AG04450 (cell line): ENCODE measurements at regions not wholly inside any gene's neighbourhood (a gene's known extent, or its start where the extent isn't known, plus 50 kb on each side); places are given as distances from the start of the nearest gene placed in this dataset.

Experiments used
- CTCF ChIA-PET: fragments of 300-600, 350-600 bp; formaldehyde crosslinking; extraction: SDS; loops from one replicate; lab custom pipeline; 2022; ENCODE audit warnings: antibody characterized with exemption, inconsistent platforms; lab: Charles Lee
- POLR2A ChIA-PET: fragments of 350-600 bp; formaldehyde crosslinking; extraction: SDS; loops from one replicate; lab custom pipeline; 2021; ENCODE audit warnings: antibody characterized with exemption, inconsistent platforms; lab: Yijun Ruan, JAX
- DNase-seq: peaks from one replicate; pipeline ENCODE4 v3.0.0-alpha.2; 2011; ENCODE audit warnings: low read depth, low spot score
- H3K27ac ChIP-seq: one replicate; pipeline ENCODE4 v1.5.1; 2012; ENCODE audit warnings: low read depth, low read length, control low read depth
- H3K27me3 ChIP-seq: one replicate; pipeline ENCODE4 v1.6.0; 2012; ENCODE audit warnings: low read length; ENCODE audit not compliant: control insufficient read depth, insufficient read depth
- H3K4me3 ChIP-seq: 2 replicates; pipeline ENCODE4 v1.5.1; 2011; ENCODE audit warnings: mild to moderate bottlenecking, low read depth, low read length, control low read depth
- H3K9me3 ChIP-seq: 2 replicates; pipeline ENCODE4 v1.5.1; 2012; ENCODE audit warnings: low read length; ENCODE audit not compliant: control insufficient read depth, insufficient read depth
- CTCF ChIP-seq: IDR thresholded peaks from 2 replicates; pipeline ENCODE4 v1.5.1; 2011; ENCODE audit warnings: low read depth, low read length, control low read depth, inconsistent platforms

- no peaks in the 10 kb centered on the region for H3K9me3 ChIP-seq
- ChIA-PET CTCF (interaction anchor here (0.6 kb wide), 1 partner anchor 373 kb away, joined by 3 read pairs; no protein-coding TSS in a partner anchor), POLR2A (no interaction called here)
- no peak for TF ChIP-seq CTCF
- no peaks in the 10 kb centered on the region for H3K27me3 ChIP-seq
- H3K4me3 ChIP-seq, result no peak overlapping the region
- H3K27ac ChIP-seq, result no peak overlapping the region
- no peak for DNase-seq
These were observed 887.4 kb downstream of the REEP3 start for GRCh38 chr10:64408391-64409183.

GRCh38 chr10:64409349-64409748 lies 888.1 kb downstream of the REEP3 start:
- no peak for DNase-seq
- ChIA-PET CTCF (no interaction called here), POLR2A (no interaction called here)
- TF ChIP-seq CTCF, result no peak
- H3K9me3 ChIP-seq, result no peaks in the 10 kb centered on the region
- H3K27ac ChIP-seq, result no peak overlapping the region
- H3K4me3 ChIP-seq, result no peak overlapping the region
- no peaks in the 10 kb centered on the region for H3K27me3 ChIP-seq

- no peaks in the 10 kb centered on the region for H3K27me3 ChIP-seq
- ChIA-PET CTCF (no interaction called here), POLR2A (no interaction called here)
- no peak overlapping the region for H3K27ac ChIP-seq
- no peak overlapping the region for H3K4me3 ChIP-seq
- no peak for DNase-seq
- no peaks in the 10 kb centered on the region for H3K9me3 ChIP-seq
- no peak for TF ChIP-seq CTCF
These were observed 894.8 kb downstream of the REEP3 start for GRCh38 chr10:64416011-64416410.

GRCh38 chr10:64419461-64419860 lies 898.3 kb downstream of the REEP3 start:
- no peak overlapping the region for H3K27ac ChIP-seq
- H3K27me3 ChIP-seq, result no peaks in the 10 kb centered on the region
- no peak for DNase-seq
- ChIA-PET POLR2A (no interaction called here), CTCF (no interaction called here)
- no peak for TF ChIP-seq CTCF
- H3K9me3 ChIP-seq, result no peaks in the 10 kb centered on the region
- no peak overlapping the region for H3K4me3 ChIP-seq

- Histone ChIP-seq H3K4me3 (no peak overlapping the region), H3K27me3 (no peaks in the 10 kb centered on the region), H3K27ac (no peak overlapping the region), H3K9me3 (no peaks in the 10 kb centered on the region)
- CTCF ChIA-PET, result no interaction called here
- no peak for TF ChIP-seq CTCF
- POLR2A ChIA-PET, result no interaction called here
- DNase-seq, result no peak
These were observed 905.5 kb downstream of the REEP3 start for GRCh38 chr10:64426745-64427144.
